HG03439 (cell line): ENCODE measurements at regions not wholly inside any gene's neighbourhood (a gene's known extent, or its start where the extent isn't known, plus 50 kb on each side); places are given as distances from the start of the nearest gene placed in this dataset.
"Not testable (repeated sequence)": the region's sequence is repeated elsewhere in the genome, so short reads cannot be mapped to it uniquely, and the experiment has no call there.

ENCODE experiments used
- ATAC-seq: cut with Tn5 transposase; IDR thresholded peaks from one replicate; pipeline ENCODE4 v1.9.1; 2021; ENCODE audit warnings: mild to moderate bottlenecking, moderate library complexity; ENCODE audit not compliant: unreplicated experiment

DNA sequence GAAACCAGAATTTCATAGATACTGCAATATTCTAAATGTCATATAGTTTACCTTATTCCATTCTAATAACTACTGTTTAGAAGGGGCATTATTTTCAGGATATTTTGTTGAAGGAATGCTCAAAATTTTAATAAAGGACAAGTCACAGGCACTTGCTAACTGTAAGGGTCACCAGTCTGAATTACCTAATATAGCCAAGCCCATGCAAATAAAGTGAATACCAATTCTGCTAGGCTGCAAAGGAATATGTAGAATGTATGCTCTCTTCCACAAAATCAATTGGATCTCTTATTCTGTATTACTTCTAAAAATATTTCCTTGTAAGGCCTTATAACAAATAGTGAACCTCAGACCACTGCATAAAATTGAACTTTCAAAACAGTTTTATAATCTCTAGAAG is 52.3 kb upstream of the FAT4 start:
- ATAC-seq = no peak

- ATAC-seq = no peak
These were observed 52.7 kb upstream of the FAT4 start for GRCh38 chr4:125262079-125262478.

- ATAC-seq = no peak
These were observed 60.6 kb upstream of the FAT4 start for GRCh38 chr4:125254106-125254505.

DNA sequence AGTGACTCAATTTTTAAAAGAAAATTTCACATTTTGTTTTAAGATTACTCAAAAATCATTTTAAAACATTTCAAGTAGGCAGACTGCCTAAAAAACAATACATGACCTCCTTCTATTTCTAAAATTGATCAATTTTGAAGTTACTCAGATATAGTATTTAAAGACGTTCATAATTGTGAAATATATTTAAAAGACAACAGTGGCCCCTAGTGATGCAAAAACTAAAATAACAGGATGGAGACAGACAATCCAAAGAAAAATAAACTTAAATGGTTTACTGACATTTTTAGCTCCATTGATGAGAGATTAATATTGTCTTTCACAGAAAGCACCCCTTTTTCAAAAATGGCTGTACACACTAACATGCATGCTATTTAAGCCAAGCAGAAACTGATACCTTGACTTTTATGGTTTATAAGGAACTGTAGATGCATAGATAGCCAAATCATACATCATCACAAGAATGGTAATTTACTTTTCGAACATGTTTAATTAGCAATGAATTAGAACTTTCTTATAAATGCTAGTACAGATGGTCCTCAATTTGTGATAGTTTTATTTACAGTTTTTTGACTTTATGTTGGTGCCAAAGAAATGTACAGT is 69.8 kb upstream of the FAT4 start:
- ATAC-seq = no peak

DNA sequence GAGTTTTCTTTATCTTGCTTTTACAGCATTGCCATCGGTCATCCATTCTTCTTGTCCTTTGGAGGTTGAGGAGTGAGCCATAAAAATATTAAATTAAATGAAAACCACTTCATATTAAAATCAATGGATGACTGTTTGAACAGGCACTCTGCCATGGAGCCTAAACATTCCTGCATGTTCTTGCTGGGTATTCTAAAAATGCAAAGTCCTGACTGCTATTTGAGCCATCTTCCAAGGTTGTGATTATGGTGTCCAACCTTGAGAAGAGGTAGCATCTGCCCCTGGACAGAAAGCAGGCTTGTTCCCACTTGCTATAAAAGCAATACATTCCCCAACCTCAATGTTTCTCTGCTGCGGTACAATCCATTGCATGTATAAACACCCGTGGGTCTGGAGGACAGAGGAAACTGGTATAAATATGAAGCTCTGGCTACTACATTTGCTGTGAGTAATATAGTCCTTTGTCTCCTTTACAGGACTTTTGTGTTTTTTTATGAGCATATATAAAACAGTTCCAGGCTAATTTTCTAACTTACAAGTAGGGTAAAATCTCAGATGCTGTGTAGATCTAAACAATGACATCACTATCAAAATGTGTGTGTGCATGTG is 70.9 kb upstream of the FAT4 start:
- no peak for ATAC-seq

DNA sequence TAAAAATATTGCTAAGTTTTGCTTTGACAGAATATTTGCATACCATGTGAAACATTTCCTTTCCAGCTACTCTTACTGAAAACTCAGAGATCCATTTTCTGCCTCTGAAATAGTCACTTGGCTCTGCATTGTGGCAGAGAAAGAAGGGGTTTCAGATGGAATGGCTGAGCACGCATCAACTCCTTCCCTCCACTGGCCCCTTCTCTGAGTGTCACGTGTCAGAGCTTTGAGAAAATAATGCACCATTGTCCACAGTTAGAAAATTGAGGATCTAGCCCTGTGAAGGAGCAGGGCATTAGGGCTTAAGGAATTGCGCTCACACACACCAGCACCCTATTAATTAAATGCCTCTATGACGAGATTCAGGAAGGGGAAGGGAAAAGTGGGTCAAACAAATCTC is 78.8 kb upstream of the FAT4 start:
- ATAC-seq = no peak

- no peak for ATAC-seq
These were observed 83.1 kb upstream of the FAT4 start for GRCh38 chr4:125231661-125232060.

GRCh38 chr4:125229596-125230058 is 85.1 kb upstream of the FAT4 start:
- ATAC-seq = no peak

DNA sequence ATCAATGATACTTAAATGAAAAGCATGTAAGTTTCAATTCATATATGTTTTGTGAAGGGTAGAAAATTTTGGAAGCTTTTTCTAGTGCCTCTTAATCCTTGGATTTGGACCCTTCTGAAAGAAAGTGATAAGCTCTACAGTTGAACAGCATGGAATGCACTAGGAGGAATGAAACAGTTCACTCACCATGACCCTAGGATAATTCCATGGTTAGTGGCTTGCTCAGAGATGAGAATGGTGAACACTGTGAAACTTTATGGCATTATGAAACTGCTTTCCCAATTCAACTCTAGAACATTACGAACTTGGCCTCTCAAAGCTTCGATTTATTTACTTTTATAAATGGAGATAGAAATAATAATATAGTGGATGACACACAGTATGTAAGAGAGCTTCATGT is 88.9 kb upstream of the FAT4 start:
- ATAC-seq = no peak

GRCh38 chr4:125200556-125200955 is 114.2 kb upstream of the FAT4 start:
- no peak for ATAC-seq

DNA sequence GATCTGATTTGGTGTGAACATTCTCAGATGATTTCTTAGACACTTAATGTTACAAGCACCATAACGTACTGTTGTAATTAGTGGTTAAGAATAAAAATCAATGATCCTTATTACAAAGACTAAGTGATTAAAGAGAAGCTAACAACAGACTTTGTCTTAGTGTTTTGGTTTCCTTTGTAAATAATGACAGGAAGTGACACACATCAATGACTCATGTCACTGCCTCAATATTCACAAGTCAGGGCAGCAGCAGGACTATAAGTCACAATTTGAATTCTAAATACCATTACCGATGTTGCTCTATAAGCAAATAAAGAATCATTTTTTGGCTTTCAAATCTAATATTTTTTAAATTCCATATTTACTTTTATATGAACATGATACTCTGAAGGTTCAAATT is 115.8 kb upstream of the FAT4 start:
- no peak for ATAC-seq

GRCh38 chr4:125191874-125192459 is 122.8 kb upstream of the FAT4 start:
- not testable (repeated sequence) for ATAC-seq

GRCh38 chr4:125191232-125191631 is 123.5 kb upstream of the FAT4 start:
- ATAC-seq = no peak

DNA sequence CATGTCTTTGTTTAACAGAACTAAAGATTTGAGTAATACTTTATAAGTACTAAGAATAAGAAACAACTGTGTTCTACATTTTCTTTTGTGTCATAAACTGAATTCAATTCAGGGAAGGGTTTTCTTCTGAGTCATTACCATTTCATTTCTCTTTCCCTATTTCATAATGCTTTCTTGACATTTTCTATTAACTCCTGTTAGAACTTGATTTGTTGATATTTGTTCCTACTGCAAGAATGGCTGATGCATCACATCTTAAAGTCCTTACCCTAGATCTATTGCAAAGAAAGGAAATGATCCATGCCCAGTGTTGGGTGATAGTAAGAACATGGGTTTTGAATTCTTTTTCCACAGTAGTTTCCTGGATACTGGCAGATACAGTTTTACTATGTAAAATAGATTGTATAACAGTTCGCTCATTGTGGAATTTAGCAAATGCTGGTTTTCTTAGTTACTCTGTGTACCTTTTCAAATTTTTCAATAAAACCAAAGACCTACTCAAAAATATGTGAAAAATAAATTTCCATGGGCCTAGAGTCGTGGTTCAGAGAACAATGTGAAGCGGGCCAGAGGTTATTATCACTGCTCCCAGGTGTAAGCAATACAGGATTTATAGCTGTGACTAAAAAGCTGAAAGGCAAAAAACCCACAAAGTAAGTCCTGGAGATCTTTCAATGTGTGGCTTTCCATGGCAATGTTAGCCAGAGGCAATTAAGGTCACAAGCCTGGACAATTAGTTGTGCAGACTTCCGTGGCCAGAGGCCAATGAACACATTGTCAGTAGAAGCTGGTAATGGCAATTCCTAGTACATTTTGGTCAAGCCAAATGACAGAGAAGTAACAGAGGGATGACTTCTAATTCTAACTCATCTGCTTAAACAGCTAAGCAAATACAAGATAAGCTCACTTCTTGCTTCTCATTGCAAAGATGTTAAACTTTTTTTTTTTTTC is 127.3 kb upstream of the FAT4 start:
- no peak for ATAC-seq

- ATAC-seq = no peak
These were observed 130.6 kb upstream of the FAT4 start for GRCh38 chr4:125184116-125184515.

GRCh38 chr4:125181804-125182203 is 133.0 kb upstream of the FAT4 start:
- no peak for ATAC-seq

DNA sequence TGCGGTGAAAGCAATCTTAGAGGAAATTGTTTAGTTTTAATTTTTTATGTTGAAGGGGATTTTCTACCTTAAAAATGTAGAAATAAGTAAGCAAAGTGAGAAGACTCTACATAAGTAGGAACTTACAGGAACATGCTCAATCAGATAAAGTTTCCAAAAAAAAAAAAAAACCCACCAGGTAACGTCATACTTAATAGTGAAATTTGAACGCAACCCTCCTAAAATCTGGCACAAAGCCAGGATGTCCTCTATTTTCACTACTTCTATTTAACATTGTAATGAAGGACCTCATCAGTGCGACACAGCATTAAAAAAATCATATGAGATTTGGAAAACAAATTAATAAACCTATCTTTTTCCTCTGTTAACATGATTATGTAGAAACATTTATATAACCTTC is 135.0 kb upstream of the FAT4 start:
- no peak for ATAC-seq

GRCh38 chr4:125169192-125169591 is 145.6 kb upstream of the FAT4 start:
- ATAC-seq = no peak

GRCh38 chr4:125168531-125168930 is 146.2 kb upstream of the FAT4 start:
- no peak for ATAC-seq

DNA sequence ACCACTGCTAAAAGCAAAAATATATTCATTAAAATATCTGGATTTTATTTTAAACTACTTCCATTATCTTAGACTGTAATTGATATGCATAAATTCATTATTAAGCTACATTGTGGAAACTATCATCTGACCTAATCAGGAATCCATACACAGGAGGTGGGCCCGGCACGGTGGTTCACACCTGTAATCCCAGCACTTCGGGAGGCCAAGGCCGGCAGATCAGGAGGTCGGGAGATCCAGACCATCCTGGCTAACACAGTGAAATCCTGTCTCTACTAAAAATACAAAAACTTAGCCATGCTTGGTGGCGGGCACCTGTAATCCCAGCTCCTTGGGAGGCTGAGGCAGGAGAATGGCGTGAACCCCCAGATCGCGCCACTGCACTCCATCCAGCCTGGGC is 148.7 kb upstream of the FAT4 start:
- not testable (repeated sequence) for ATAC-seq

- ATAC-seq = no peak
These were observed 155.8 kb upstream of the FAT4 start for GRCh38 chr4:125159001-125159400.
